Suprapubic skin (tissue), 4 donors: ENCODE measurements at regions not wholly inside any gene's neighbourhood (a gene's known extent, or its start where the extent isn't known, plus 50 kb on each side); places are given as distances from the start of the nearest gene placed in this dataset.

ENCODE experiments used
- POLR2A ChIP-seq, 2 donors: fragments of 450-650 bp; IDR thresholded peaks; one replicate each; pipeline ENCODE4 v1.6.1; 2017; ENCODE audit warnings: antibody characterized with exemption in 2 of 2, mild to moderate bottlenecking in 2 of 2, moderate library complexity in 2 of 2
- POLR2AphosphoS5 ChIP-seq, 3 donors: sonication (generic); formaldehyde crosslinking; IDR thresholded peaks; one replicate each; pipeline ENCODE4 v1.6.1; 2017; ENCODE audit warnings: antibody characterized with exemption in 3 of 3
- TF ChIP-seq, protein P1 (sequence below), 2 donors: fragments of 200-600 bp in 1 of 2; fragments of 450-650 bp in 1 of 2; sonication (generic) in 1 of 2; IDR thresholded peaks; one replicate each; pipeline ENCODE4 v1.5.1; 2016 to 2019; ENCODE audit warnings: antibody characterized with exemption in 2 of 2, mild to moderate bottlenecking in 1 of 2, moderate library complexity in 1 of 2

GRCh38 chr7:22601408-22601807, 101.4 kb upstream of the STEAP1B start:
- TF ChIP-seq, protein P1, sequence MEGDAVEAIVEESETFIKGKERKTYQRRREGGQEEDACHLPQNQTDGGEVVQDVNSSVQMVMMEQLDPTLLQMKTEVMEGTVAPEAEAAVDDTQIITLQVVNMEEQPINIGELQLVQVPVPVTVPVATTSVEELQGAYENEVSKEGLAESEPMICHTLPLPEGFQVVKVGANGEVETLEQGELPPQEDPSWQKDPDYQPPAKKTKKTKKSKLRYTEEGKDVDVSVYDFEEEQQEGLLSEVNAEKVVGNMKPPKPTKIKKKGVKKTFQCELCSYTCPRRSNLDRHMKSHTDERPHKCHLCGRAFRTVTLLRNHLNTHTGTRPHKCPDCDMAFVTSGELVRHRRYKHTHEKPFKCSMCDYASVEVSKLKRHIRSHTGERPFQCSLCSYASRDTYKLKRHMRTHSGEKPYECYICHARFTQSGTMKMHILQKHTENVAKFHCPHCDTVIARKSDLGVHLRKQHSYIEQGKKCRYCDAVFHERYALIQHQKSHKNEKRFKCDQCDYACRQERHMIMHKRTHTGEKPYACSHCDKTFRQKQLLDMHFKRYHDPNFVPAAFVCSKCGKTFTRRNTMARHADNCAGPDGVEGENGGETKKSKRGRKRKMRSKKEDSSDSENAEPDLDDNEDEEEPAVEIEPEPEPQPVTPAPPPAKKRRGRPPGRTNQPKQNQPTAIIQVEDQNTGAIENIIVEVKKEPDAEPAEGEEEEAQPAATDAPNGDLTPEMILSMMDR (IDR thresholded peaks at IDR 0.05): no peak
- TF ChIP-seq POLR2AphosphoS5 (IDR thresholded peaks at IDR 0.05): no peak
- no peak for TF ChIP-seq POLR2A (IDR thresholded peaks at IDR 0.05)
